HL-60 (cell line): ENCODE measurements at regions not wholly inside any gene's neighbourhood (a gene's known extent, or its start where the extent isn't known, plus 50 kb on each side); places are given as distances from the start of the nearest gene placed in this dataset.

Experiments used
- DNase-seq, 2 experiments: peaks; one replicate each; pipeline ENCODE4 v3.0.0-alpha.2; 2010 to 2020; ENCODE audit warnings: low read depth in 1 of 2, low spot score in 1 of 2
- H3K27ac ChIP-seq: fragments of 250-450 bp; sonication (Bioruptor Pico); replicated peaks from 2 replicates; pipeline ENCODE4 v1.5.1; 2020; ENCODE audit warnings: mild to moderate bottlenecking, moderate library complexity
- H3K27me3 ChIP-seq: fragments of 250-450 bp; sonication (Bioruptor Pico); 2 replicates; pipeline ENCODE4 v1.5.1; 2021; ENCODE audit warnings: mild to moderate bottlenecking, moderate library complexity; ENCODE audit not compliant: insufficient read depth, poor library complexity, severe bottlenecking
- H3K4me3 ChIP-seq: replicated peaks from 2 replicates; pipeline ENCODE4 v1.5.1; 2011; ENCODE audit warnings: mild to moderate bottlenecking, control low read depth, low read length; ENCODE audit not compliant: insufficient read depth
- CTCF ChIP-seq: IDR thresholded peaks from one replicate; pipeline ENCODE4 v1.5.1; 2011; ENCODE audit warnings: low read length, control low read depth, inconsistent platforms; ENCODE audit not compliant: insufficient read depth
- GABPA ChIP-seq: IDR thresholded peaks from 2 replicates; pipeline ENCODE4 v1.6.1; 2012; ENCODE audit warnings: low read depth
- POLR2AphosphoS5 ChIP-seq: IDR thresholded peaks from 2 replicates; pipeline ENCODE4 v1.6.1; 2012; ENCODE audit warnings: low read depth
- REST ChIP-seq: IDR thresholded peaks from 2 replicates; pipeline ENCODE4 v1.6.1; 2012; ENCODE audit warnings: low read depth; ENCODE audit not compliant: insufficient replicate concordance
- SPI1 ChIP-seq: IDR thresholded peaks from 2 replicates; pipeline ENCODE4 v1.6.1; 2012; ENCODE audit warnings: low read depth, mild to moderate bottlenecking, borderline replicate concordance

DNA sequence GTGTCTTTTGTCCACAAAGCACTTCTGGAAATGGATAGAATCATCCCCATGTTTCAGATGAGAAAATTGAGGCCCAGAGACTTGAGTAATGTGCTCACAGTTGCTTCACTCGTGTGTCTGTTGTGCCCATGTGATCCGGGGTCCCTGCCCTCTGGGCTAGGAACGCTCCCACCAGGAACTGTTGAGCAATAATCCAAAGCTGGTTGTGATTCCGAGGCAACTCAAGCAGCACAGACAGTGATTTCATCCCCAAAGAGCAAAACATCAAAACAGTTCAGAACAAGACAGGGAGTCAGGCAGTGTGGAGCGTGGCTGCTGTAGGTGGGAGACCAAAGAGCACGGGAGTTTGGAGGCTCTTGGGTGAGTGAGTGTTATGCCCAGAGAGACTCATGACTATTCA, 205.0 kb upstream of the ASIC2 start:
- Histone ChIP-seq H3K27me3 (no peaks in the 10 kb centered on the region), H3K27ac (no peak overlapping the region), H3K4me3 (no peak overlapping the region)
- no peak for TF ChIP-seq GABPA
- TF ChIP-seq SPI1, result no peak
- no peak for TF ChIP-seq POLR2AphosphoS5
- no peak for TF ChIP-seq CTCF
- no peak for TF ChIP-seq REST
- no peak for DNase-seq

GRCh38 chr17:33499040-33499439, 205.9 kb upstream of the ASIC2 start:
- Histone ChIP-seq H3K27me3 (no peaks in the 10 kb centered on the region), H3K27ac (no peak overlapping the region), H3K4me3 (no peak overlapping the region)
- TF ChIP-seq SPI1, result no peak
- DNase-seq, result no peak

GRCh38 chr17:33500151-33500550, 207.1 kb upstream of the ASIC2 start:
- Histone ChIP-seq H3K27me3 (no peaks in the 10 kb centered on the region), H3K4me3 (no peak overlapping the region), H3K27ac (no peak overlapping the region)
- DNase-seq, result no peak
- TF ChIP-seq REST, result no peak
- no peak for TF ChIP-seq GABPA
- TF ChIP-seq POLR2AphosphoS5, result no peak
- TF ChIP-seq SPI1, result no peak
- no peak for TF ChIP-seq CTCF

DNA sequence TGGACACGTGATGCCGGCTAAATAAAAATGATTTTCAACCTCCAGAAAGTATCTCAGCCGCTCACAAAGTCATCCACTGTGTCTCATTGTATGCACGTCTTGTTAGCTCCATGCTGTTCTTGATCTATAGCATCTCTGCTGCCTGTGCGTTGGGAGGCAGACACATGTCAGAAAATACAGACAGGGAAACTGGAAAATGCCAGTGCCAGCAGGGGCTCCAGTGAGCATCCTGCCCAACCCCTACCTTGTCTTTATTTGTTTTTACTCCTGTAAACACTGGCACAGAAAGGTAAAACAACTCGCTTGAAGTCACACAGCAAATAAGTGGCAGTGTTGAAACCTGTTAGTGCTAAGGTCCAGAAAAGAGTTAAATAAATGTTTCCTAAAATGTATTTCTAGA, 208.1 kb upstream of the ASIC2 start:
- TF ChIP-seq REST (no peak), GABPA (no peak), POLR2AphosphoS5 (no peak), SPI1 (no peak), CTCF (no peak)
- no peaks in the 10 kb centered on the region for H3K27me3 ChIP-seq
- no peak for DNase-seq
- no peak overlapping the region for H3K27ac ChIP-seq
- no peak overlapping the region for H3K4me3 ChIP-seq
